Tibial artery (tissue), 4 donors: ENCODE measurements at regions not wholly inside any gene's neighbourhood (a gene's known extent, or its start where the extent isn't known, plus 50 kb on each side); places are given as distances from the start of the nearest gene placed in this dataset.

Experiments used
- DNase-seq, 2 donors: peaks; one replicate each; pipeline ENCODE4 v3.0.0-alpha.2; 2019
- H3K27ac ChIP-seq, 2 donors: fragments of 200-600 bp; sonication (generic) in 1 of 2; 1 replicate in 1 of 2; 2 replicates in 1 of 2; pipeline ENCODE4 v1.5.1; 2018 to 2019; ENCODE audit warnings: mild to moderate bottlenecking in 1 of 2
- H3K27me3 ChIP-seq, 2 donors: fragments of 200-600 bp; sonication (generic) in 1 of 2; one replicate each; pipeline versions ENCODE4 v1.5.1 to v1.6.0; 2016 to 2019
- H3K36me3 ChIP-seq, 3 donors: fragments of 200-600 bp; sonication (generic) in 2 of 3; one replicate each; pipeline ENCODE4 v1.5.1; 2016 to 2019; ENCODE audit warnings: mild to moderate bottlenecking in 2 of 3
- H3K4me1 ChIP-seq, 4 donors: fragments of 200-600 bp; sonication (generic) in 2 of 4; 1 replicate in 3 of 4; 2 replicates in 1 of 4; pipeline ENCODE4 v1.5.1; 2016 to 2019
- H3K4me3 ChIP-seq, 2 donors: fragments of 200-600 bp; sonication (generic) in 1 of 2; 1 replicate in 1 of 2; 2 replicates in 1 of 2; pipeline ENCODE4 v1.5.1; 2018 to 2019; ENCODE audit warnings: mild to moderate bottlenecking in 2 of 2
- H3K9me3 ChIP-seq, 3 donors: fragments of 200-600 bp; sonication (generic) in 1 of 3; one replicate each; pipeline ENCODE4 v1.5.1; 2016 to 2019
- intact Hi-C: fragments of 100-400 bp; cut with DNase I; formaldehyde crosslinking; loops from one replicate; pipeline ENCODE4 v1.15.0; 2023; ENCODE audit warnings: low total_unique reads
- TF ChIP-seq, protein P1 (sequence below), 2 experiments: fragments of 200-600 bp in 1 of 2; fragments of 450-650 bp in 1 of 2; IDR thresholded peaks; one replicate each; pipeline ENCODE4 v1.5.1; 2017 to 2019; ENCODE audit warnings: antibody characterized with exemption in 2 of 2, mild to moderate bottlenecking in 1 of 2, moderate library complexity in 1 of 2

DNA sequence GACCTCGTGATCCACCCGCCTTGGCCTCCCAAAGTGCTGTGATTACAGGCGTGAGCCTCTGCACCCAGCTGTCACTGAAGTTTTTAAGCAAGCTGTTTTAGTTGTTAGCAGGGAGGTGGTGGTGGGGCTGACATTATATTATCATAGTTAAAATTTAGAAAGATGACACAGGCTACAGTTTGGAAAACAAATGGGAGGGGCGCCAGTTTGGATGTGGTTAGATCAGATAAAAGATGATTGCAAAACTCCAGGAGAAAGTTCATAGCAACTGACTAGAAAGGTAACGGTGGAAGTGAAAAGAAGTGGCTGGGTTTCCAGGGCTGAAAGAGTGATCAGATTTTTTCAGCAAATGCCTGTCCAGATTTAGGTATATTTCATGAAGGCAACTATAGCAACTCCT is 311.9 kb upstream of the CITED2 start:
- H3K27ac ChIP-seq = no peak overlapping the region
- DNase-seq = peak in 1 of 2 donors; percentile 74
- no peaks in the 10 kb centered on the region for H3K9me3 ChIP-seq
- no peaks in the 10 kb centered on the region for H3K27me3 ChIP-seq
- intact Hi-C loops = no loop called here
- no peaks in the 10 kb centered on the region for H3K36me3 ChIP-seq
- no peak overlapping the region for H3K4me3 ChIP-seq
- H3K4me1 ChIP-seq = no peaks in the 10 kb centered on the region
- TF ChIP-seq, protein P1, sequence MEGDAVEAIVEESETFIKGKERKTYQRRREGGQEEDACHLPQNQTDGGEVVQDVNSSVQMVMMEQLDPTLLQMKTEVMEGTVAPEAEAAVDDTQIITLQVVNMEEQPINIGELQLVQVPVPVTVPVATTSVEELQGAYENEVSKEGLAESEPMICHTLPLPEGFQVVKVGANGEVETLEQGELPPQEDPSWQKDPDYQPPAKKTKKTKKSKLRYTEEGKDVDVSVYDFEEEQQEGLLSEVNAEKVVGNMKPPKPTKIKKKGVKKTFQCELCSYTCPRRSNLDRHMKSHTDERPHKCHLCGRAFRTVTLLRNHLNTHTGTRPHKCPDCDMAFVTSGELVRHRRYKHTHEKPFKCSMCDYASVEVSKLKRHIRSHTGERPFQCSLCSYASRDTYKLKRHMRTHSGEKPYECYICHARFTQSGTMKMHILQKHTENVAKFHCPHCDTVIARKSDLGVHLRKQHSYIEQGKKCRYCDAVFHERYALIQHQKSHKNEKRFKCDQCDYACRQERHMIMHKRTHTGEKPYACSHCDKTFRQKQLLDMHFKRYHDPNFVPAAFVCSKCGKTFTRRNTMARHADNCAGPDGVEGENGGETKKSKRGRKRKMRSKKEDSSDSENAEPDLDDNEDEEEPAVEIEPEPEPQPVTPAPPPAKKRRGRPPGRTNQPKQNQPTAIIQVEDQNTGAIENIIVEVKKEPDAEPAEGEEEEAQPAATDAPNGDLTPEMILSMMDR (IDR thresholded peaks at IDR 0.05) = no peak

GRCh38 chr6:139685009-139685408 is 310.6 kb upstream of the CITED2 start:
- Histone ChIP-seq H3K9me3 (no peaks in the 10 kb centered on the region), H3K27ac (no peak overlapping the region), H3K4me1 (no peaks in the 10 kb centered on the region), H3K4me3 (no peak overlapping the region), H3K36me3 (no peaks in the 10 kb centered on the region), H3K27me3 (no peaks in the 10 kb centered on the region)
- intact Hi-C loops = no loop called here
- TF ChIP-seq, protein P1 (IDR thresholded peaks at IDR 0.05) = no peak
- no peak for DNase-seq

DNA sequence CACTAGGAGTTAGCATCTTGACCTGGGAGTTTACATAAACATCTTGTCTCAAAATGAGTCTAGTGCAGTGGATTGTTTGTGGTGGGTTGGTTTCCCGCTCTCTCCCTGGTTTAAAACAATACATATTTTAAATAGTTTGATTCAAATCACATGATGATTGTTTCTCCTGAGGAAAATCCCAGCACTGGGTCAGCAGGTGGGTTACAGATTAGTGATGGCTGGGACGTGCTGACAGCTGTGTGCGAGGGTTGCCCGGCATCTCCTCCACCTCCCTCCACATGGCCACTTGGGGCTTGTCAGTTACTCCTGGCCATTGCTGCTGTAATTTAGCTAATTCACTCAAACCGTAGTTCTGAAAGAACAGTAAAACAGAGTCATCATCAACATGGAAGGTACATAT is 306.4 kb upstream of the CITED2 start:
- Histone ChIP-seq H3K4me3 (no peak overlapping the region), H3K4me1 (peaks cover 0 to 11% (median 3%) of the 10 kb centered on the region in 4 donors), H3K27me3 (no peaks in the 10 kb centered on the region), H3K27ac (no peak overlapping the region), H3K9me3 (no peaks in the 10 kb centered on the region), H3K36me3 (no peaks in the 10 kb centered on the region)
- intact Hi-C loops = no loop called here
- no peak for DNase-seq
- TF ChIP-seq, protein P1 (IDR thresholded peaks at IDR 0.05) = no peak

DNA sequence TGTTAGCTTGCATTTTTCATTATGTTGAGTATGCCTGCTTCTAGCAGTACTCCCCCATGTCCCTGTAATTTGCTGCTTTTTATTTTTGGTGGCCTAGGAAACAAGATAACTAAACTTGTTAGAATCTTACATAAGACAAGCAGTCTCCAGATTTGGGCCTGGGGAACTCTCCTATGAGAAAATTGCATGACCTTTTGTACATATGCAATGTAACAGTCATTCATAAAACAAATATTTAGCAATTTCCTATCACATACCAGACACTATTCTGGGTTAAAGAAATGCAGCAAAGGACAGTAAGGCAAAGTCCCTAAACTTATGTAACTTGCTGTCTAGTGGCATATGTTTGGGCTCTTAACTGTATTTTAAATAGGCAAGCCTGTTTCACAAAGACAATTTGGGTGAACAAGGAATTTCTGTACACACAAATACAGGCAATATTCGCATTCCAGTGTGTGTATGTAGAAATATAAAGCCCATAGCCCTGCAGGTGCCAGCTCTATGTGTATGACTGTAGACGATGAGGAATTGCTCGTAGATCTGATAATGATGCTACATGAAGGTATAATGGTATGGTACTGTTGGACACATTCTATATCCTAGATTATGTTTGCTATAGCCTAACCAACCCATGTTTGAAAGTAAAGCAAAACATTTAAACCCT is 305.2 kb upstream of the CITED2 start:
- Histone ChIP-seq H3K27me3 (no peaks in the 10 kb centered on the region), H3K36me3 (no peaks in the 10 kb centered on the region), H3K27ac (no peak overlapping the region), H3K4me1 (peaks cover 0 to 11% (median 3%) of the 10 kb centered on the region in 4 donors), H3K9me3 (no peaks in the 10 kb centered on the region), H3K4me3 (no peak overlapping the region)
- TF ChIP-seq, protein P1 (IDR thresholded peaks at IDR 0.05) = no peak
- DNase-seq = no peak
- intact Hi-C loops = no loop called here

DNA sequence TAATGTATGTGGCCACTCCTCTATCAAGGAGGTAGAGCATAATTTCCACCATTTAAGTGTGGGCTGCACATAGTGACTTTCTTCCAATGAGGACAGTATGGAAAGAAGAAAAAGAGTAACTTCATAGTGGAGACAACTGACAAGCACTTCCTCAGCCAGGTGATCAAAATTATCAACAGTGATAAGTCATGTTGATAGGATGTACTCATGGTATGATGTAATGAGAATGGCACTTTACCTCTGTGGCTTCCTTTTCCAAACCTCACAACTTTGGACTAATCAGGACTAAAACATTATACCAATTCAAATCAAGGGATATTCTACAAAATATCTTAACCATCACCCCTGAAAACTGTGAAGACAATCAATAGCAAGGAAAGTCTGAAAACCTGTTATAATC is 302.3 kb upstream of the CITED2 start:
- Histone ChIP-seq H3K27me3 (no peaks in the 10 kb centered on the region), H3K27ac (no peak overlapping the region), H3K4me1 (peaks cover 0 to 11% (median 3%) of the 10 kb centered on the region in 4 donors), H3K36me3 (no peaks in the 10 kb centered on the region), H3K4me3 (no peak overlapping the region), H3K9me3 (no peaks in the 10 kb centered on the region)
- no peak for DNase-seq
- TF ChIP-seq, protein P1 (IDR thresholded peaks at IDR 0.05) = no peak
- intact Hi-C loops = no loop called here

GRCh38 chr6:139666284-139666683 is 291.8 kb upstream of the CITED2 start:
- intact Hi-C loops = no loop called here
- H3K9me3 ChIP-seq = peaks cover 0 to 12% (median 0%) of the 10 kb centered on the region in 3 donors
- no peaks in the 10 kb centered on the region for H3K36me3 ChIP-seq
- no peak overlapping the region for H3K27ac ChIP-seq
- no peak for DNase-seq
- TF ChIP-seq, protein P1 (IDR thresholded peaks at IDR 0.05) = no peak
- H3K27me3 ChIP-seq = no peaks in the 10 kb centered on the region
- H3K4me3 ChIP-seq = no peak overlapping the region
- H3K4me1 ChIP-seq = no peaks in the 10 kb centered on the region
